ENCODE measurements at regions not wholly inside any gene's neighbourhood (a gene's known extent, or its start where the extent isn't known, plus 50 kb on each side); places are given as distances from the start of the nearest gene placed in this dataset.
"Not testable (repeated sequence)": the region's sequence is repeated elsewhere in the genome, so short reads cannot be mapped to it uniquely, and the experiment has no call there.

DNA sequence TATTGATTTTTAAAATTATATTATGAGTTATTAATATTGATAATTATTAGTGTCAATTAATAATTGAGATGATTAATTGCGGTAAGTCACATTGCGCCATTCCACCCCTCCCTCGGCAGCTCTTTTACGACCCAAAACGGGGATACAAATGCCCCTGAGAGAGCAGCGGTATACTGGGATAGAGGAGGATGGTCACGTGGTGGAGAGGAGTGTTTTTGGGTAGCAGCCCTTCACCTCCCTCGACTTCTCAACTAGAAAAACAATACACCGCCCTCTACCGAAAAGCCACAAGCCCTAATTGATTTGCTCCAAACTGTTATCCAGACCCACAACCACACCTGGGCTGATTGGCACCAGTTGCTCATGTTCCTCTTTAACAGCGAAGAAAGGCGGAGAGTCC is 71.0 kb downstream of the DAPL1 start:
- intact Hi-C loops (cut with DNase I); ATAC-seq; H3K4me3 ChIP-seq; DNase-seq; H3K9me3 ChIP-seq; H3K27ac ChIP-seq; H3K36me3 ChIP-seq; H3K4me1 ChIP-seq; H3K27me3 ChIP-seq (ENCODE audit: low read depth): not testable (repeated sequence)

DNA sequence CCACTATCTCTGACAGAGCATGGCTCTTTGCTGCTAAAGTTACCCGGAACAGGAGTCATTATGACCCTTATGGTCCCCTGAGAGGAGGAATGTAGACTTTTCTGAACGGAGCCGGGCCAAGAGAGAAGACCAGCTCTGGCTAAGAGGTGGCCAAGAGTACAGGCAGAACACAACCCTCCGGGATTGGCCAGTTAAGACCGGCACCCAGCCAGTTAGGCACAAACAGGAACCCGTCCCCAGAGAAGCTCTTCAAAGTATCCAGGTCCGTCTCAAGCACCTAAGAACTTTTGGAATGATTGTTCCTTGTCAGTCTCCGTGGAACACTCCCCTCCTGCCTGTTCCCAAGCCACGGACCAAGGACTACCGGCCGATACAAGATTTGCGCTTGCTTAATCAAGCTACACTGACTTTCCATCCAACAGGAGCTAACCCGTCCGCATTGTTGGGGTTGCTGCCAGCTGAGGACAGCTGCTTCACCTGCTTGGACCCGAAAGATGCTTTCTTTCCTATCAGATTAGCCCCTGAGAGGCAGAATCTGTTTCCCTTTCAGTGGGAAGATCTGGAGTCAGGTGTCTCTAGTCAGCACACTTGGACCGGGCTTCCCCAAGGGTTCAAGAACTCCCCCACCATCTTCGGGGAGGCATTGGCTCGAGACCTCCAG is 72.5 kb downstream of the DAPL1 start:
- DNase-seq; H3K27ac ChIP-seq; H3K4me3 ChIP-seq; intact Hi-C loops (cut with DNase I); H3K36me3 ChIP-seq; H3K4me1 ChIP-seq; H3K9me3 ChIP-seq; H3K27me3 ChIP-seq (ENCODE audit: low read depth); ATAC-seq: not testable (repeated sequence)

DNA sequence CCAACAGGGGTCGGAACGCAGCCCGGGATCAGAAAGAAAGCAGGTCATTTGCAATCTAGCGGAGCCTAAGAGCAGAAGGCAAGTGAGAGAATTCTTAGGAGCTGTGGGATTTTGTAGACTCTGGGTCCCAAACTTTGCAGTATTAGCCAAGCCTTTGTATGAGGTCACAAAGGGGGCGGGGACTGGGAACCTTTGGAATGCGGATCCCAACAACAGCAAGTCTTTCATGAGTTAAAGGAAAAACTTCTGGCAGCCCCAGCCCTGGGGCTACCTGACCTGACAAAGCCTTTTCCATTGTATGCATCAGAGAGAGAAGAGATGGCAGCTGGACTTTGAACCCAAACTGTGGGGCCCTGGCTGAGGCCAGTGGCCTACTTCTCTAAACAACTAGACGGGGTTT is 73.3 kb downstream of the DAPL1 start:
- H3K4me3 ChIP-seq; intact Hi-C loops (cut with DNase I); ATAC-seq; H3K4me1 ChIP-seq; H3K27me3 ChIP-seq (ENCODE audit: low read depth); H3K27ac ChIP-seq; DNase-seq; H3K36me3 ChIP-seq; H3K9me3 ChIP-seq: not testable (repeated sequence)

DNA sequence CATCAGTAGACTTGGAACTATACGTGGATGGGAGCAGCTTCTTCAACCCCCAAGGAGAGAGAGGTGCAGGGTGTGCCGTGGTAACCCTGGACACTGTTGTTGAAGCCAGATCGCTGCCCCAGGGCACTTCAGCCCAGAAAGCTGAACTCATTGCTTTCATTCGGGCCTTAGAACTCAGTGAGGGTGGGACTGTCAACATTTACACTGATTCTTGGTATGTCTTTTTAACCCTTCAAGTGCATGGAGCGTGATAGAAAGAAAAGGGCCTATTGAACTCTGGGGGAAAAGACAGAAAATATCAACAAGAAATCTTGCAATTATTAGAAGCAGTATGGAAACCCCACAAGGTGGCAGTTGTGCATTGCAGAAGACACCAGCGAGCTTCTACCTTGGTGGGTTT is 74.0 kb downstream of the DAPL1 start:
- H3K36me3 ChIP-seq; H3K9me3 ChIP-seq; H3K27me3 ChIP-seq (ENCODE audit: low read depth); DNase-seq; H3K4me1 ChIP-seq; H3K4me3 ChIP-seq; intact Hi-C loops (cut with DNase I); ATAC-seq; H3K27ac ChIP-seq: not testable (repeated sequence)

DNA sequence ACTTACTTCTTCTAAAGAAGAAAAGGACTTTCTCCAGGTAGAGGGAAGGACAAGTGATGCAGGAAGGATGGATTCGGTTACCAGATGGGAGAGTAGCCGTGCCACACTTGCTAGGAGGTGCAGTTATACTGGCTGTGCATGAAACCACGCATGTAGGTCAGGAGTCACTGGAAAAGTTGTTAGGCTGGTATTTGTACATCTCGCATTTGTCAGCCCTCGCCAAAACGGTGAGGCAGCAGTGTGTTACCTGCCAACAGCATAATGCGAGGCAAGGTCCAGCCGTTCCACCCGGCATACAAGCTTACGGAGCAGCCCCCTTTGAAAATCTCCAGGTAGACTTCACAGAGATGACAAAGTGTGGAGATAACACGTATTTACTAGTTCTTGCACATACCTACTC is 74.5 kb downstream of the DAPL1 start:
- H3K27ac ChIP-seq; H3K9me3 ChIP-seq; H3K27me3 ChIP-seq (ENCODE audit: low read depth); H3K36me3 ChIP-seq; H3K4me3 ChIP-seq; ATAC-seq; DNase-seq; intact Hi-C loops (cut with DNase I); H3K4me1 ChIP-seq: not testable (repeated sequence)

DNA sequence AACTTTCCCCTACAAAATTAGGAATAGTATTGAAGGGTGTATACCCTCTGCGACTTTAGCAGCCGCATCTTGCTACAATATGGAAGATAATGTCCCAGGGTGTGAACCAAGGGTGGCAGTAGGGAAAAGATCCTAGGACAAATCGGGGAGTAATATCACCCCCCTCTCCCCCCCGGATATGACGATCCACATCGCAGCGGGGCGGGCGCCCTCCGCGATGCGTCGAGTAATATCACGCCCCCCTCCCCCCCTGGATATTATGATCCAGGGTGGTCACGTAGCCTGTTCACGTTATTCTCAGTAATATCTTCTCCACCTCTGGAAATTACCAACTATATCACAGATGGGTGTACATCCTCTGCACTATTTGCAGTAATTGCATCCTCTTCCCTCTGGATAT is 82.9 kb downstream of the DAPL1 start:
- no peaks in the 10 kb centered on the region for H3K9me3 ChIP-seq
- no peaks in the 10 kb centered on the region for H3K27me3 ChIP-seq (ENCODE audit: low read depth)
- H3K4me3 ChIP-seq: no peak overlapping the region
- intact Hi-C loops (cut with DNase I): no loop called here
- no peak overlapping the region for H3K27ac ChIP-seq
- ATAC-seq: no peak
- TF ChIP-seq, protein P1, sequence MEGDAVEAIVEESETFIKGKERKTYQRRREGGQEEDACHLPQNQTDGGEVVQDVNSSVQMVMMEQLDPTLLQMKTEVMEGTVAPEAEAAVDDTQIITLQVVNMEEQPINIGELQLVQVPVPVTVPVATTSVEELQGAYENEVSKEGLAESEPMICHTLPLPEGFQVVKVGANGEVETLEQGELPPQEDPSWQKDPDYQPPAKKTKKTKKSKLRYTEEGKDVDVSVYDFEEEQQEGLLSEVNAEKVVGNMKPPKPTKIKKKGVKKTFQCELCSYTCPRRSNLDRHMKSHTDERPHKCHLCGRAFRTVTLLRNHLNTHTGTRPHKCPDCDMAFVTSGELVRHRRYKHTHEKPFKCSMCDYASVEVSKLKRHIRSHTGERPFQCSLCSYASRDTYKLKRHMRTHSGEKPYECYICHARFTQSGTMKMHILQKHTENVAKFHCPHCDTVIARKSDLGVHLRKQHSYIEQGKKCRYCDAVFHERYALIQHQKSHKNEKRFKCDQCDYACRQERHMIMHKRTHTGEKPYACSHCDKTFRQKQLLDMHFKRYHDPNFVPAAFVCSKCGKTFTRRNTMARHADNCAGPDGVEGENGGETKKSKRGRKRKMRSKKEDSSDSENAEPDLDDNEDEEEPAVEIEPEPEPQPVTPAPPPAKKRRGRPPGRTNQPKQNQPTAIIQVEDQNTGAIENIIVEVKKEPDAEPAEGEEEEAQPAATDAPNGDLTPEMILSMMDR (IDR thresholded peaks at IDR 0.05): no peak
- no peaks in the 10 kb centered on the region for H3K36me3 ChIP-seq
- no peak for DNase-seq
- H3K4me1 ChIP-seq: no peaks in the 10 kb centered on the region

DNA sequence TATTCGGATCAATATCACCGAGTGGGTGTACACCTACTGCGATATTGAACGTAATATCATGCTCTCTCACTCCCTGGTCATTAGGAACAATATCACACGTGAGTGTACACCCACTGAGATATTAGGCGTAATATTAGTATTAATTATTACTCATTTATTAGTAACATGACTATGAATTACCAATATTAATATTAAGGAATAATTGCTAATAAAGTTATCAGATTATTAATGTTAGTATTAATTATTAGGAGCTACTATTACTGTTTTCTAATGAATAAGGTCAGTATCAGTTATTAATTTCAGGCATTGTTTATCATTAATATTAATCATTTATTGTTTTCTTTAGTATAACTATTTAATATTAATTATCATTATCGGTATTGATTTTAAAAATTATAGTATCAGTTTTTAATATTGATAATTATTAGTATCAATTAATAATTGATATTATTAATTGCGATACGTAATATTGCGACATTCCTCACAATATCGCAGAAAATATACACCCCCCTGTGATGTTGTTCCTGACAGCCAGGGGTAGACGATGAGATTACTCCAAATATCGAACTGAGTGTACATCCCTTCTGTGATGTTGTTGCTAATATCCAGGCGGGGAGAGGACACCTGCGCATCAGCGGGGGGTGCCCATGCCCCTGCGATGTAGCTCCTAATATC is 84.2 kb downstream of the DAPL1 start:
- H3K4me3 ChIP-seq: no peak overlapping the region
- H3K36me3 ChIP-seq: no peaks in the 10 kb centered on the region
- ATAC-seq (no peak), DNase-seq (no peak)
- H3K27me3 ChIP-seq (ENCODE audit: low read depth): no peaks in the 10 kb centered on the region
- TF ChIP-seq, protein P1 (IDR thresholded peaks at IDR 0.05): no peak
- H3K27ac ChIP-seq: no peak overlapping the region
- no peaks in the 10 kb centered on the region for H3K9me3 ChIP-seq
- no peaks in the 10 kb centered on the region for H3K4me1 ChIP-seq
- intact Hi-C loops (cut with DNase I): no loop called here

DNA sequence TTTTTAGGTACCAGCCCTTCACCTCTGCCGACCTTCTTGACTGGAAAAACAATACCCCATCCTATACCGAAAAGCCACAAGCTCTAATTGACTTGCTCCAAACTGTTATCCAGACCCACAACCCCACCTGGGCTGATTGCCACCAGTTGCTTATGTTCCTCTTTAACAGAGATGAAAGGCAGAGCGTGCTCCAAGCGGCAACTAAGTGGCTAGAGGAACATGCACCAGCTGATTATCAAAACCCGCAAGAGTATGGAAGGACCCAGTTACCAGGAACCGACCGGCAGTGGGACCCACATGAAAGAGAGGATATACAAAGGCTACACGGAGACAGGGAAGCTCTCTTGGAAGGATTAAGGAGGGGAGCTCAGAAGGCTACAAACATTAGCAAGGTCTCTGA is 86.1 kb upstream of the TANC1 start:
- Histone ChIP-seq H3K36me3 (no peaks in the 10 kb centered on the region), H3K9me3 (no peaks in the 10 kb centered on the region), H3K27me3 (ENCODE audit: low read depth) (no peaks in the 10 kb centered on the region), H3K27ac (no peak overlapping the region), H3K4me1 (no peaks in the 10 kb centered on the region), H3K4me3 (no peak overlapping the region)
- ATAC-seq (no peak), DNase-seq (no peak)
- intact Hi-C loops (cut with DNase I): no loop called here
- TF ChIP-seq, protein P1 (IDR thresholded peaks at IDR 0.05): no peak

DNA sequence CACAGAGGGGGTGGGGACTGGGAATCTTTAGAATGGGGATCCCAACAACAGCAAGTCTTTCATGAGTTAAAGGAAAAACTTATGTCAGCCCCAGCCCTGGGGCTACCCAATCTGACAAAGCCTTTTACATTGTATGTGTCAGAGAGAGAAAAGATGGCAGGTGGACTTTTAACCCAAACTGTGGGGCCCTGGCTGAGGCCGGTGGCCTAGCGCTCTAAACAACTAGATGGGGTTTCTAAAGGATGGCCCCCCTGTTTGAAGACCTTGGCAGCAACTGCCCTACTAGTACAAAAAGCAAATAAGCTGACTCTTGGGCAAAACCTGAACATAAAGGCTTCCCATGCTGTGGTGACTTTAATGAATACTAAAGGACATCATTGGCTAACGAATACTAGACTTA is 83.9 kb upstream of the TANC1 start:
- H3K27me3 ChIP-seq (ENCODE audit: low read depth); H3K9me3 ChIP-seq; H3K4me3 ChIP-seq; ATAC-seq; H3K27ac ChIP-seq; intact Hi-C loops (cut with DNase I); H3K36me3 ChIP-seq; H3K4me1 ChIP-seq; DNase-seq: not testable (repeated sequence)

DNA sequence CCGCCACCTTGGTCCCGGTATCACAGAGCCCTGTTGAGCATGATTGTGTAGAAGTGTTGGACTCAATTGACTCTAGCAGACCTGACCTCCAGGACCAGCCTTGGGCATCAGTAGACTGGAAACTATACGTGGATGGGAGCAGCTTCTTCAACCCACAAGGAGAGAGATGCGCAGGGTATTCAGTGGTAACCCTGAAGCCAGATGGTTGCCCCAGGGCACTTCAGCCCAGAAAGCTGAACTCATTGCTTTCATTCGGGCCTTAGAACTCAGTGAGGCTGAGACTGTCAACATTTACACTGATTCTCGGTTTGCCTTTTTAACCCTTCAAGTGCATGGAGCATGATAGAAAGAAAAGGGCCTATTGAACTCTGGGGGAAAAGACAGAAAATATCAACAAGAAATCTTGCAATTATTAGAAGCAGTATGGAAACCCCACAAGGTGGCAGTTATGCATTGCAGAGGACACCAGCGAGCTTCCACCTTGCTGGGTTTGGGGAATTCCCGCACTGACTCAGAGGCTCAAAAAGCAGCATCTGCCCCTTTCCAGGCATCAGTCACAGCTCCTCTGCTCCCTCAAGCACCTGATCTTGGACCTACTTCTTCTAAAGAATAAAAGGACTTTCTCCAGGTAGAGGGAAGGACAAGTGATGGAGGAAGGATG is 83.3 kb upstream of the TANC1 start:
- H3K27me3 ChIP-seq (ENCODE audit: low read depth); ATAC-seq; H3K9me3 ChIP-seq; intact Hi-C loops (cut with DNase I); DNase-seq; H3K27ac ChIP-seq; H3K4me3 ChIP-seq; H3K36me3 ChIP-seq; H3K4me1 ChIP-seq: not testable (repeated sequence)

DNA sequence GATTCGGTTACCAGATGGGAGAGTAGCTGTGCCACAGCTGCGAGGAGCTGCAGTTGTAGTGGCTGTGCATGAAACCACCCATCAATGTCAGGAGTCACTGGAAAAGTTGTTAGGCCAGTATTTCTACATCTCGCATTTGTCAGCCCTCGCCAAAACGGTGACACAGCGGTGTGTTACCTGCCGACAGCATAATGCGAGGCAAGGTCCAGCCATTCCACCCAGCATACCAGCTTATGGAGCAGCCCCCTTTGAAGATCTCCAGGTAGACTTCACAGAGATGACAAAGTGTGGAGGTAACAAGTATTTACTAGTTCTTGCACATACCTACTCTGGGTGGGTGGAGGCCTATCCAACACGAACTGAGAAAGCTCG is 82.8 kb upstream of the TANC1 start:
- H3K9me3 ChIP-seq; H3K4me3 ChIP-seq; H3K36me3 ChIP-seq; H3K27me3 ChIP-seq (ENCODE audit: low read depth); DNase-seq; H3K4me1 ChIP-seq; intact Hi-C loops (cut with DNase I); ATAC-seq; H3K27ac ChIP-seq: not testable (repeated sequence)
